Ovary (tissue), 7 donors: ENCODE measurements at regions not wholly inside any gene's neighbourhood (a gene's known extent, or its start where the extent isn't known, plus 50 kb on each side); places are given as distances from the start of the nearest gene placed in this dataset.

Experiments
- DNase-seq, 5 donors: peaks; one replicate each; pipeline ENCODE4 v3.0.0-alpha.2; 2019 to 2020
- H3K27ac ChIP-seq, 2 donors: fragments of 200-600 bp; one replicate each; pipeline versions ENCODE4 v1.5.1 to v1.8.0; 2019 to 2022
- H3K27me3 ChIP-seq: fragments of 200-600 bp; one replicate; pipeline ENCODE4 v1.8.0; 2022
- H3K36me3 ChIP-seq: fragments of 200-600 bp; sonication (generic); one replicate; pipeline ENCODE4 v1.5.1; 2019
- H3K4me1 ChIP-seq: one replicate; pipeline ENCODE4 v1.8.1; 2013; ENCODE audit warnings: mild to moderate bottlenecking, moderate library complexity; ENCODE audit not compliant: insufficient read depth
- H3K4me3 ChIP-seq: fragments of 200-600 bp; sonication (generic); one replicate; pipeline ENCODE4 v1.5.1; 2017
- H3K9me3 ChIP-seq, 2 donors: fragments of 200-600 bp in 1 of 2; sonication (generic) in 1 of 2; one replicate each; pipeline versions ENCODE4 v1.5.1 to v1.8.1; 2013 to 2019; ENCODE audit warnings: mild to moderate bottlenecking in 1 of 2, moderate library complexity in 1 of 2
- CTCF ChIP-seq, 3 donors: fragments of 450-650 bp in 2 of 3; fragments of 200-600 bp in 1 of 3; IDR thresholded peaks; one replicate each; pipeline versions ENCODE4 v1.5.1 to v1.8.0; 2016 to 2022; ENCODE audit warnings: antibody characterized with exemption in 3 of 3, mild to moderate bottlenecking in 1 of 3
- EP300 ChIP-seq: sonication (generic); formaldehyde crosslinking; IDR thresholded peaks from one replicate; pipeline ENCODE4 v1.6.1; 2017; ENCODE audit warnings: antibody characterized with exemption
- POLR2A ChIP-seq: fragments of 450-650 bp; IDR thresholded peaks from one replicate; pipeline ENCODE4 v1.6.1; 2017; ENCODE audit warnings: antibody characterized with exemption, mild to moderate bottlenecking, moderate library complexity
- WGBS, 3 donors: extraction: QIAGEN DNeasy Blood & Tissue Kit in 1 of 3; methylation state at CpG; one replicate each; pipeline versions ENCODE4 v1.1.5 to v1.1.7; 2013 to 2017; 5-methylcytosine and 5-hydroxymethylcytosine counted together
- intact Hi-C, 4 donors: fragments of 100-400 bp; cut with DNase I; formaldehyde crosslinking; loops; one replicate each; pipeline versions ENCODE4 v1.11.0 to v1.15.1; 2022 to 2023
- donor health status: DM: no; HTN: no; CAD: no; lungs with moderate emphysema.
- donor health status: DM: no; HTN: no; CAD: no.
- donor health status: Bipolar disorder and iron deficiency.
- donor health status: DM: no; HTN: no; CAD: no.
- donor health status: DM: yes; HTN: yes; CAD: no.

DNA sequence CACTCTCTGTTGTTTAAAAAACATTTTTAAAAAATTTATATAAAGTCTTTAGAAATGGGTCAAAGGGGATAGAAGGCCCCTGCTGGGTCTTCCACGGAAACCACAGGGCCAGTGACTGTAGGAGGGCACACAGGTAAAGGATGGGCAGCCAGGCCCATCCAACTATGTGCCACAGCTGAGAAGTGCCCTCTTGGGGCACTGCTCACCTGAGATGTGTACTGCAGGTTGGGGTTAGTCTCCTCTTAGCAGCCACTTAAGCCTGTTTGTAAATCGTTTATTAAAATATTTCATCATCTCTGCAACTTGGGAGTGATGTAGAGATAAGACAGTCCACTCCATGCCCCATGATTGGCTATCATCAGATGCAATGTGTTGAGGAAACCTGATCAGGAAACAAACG is 222.4 kb downstream of the DIRAS2 start:
- 41 to 60% (median 50%) methylated on average over 3 of the region's 3 CpGs for WGBS, 3 donors
- DNase-seq, result no peak
- TF ChIP-seq CTCF (IDR thresholded peaks at IDR 0.05), result no peak
- H3K36me3 ChIP-seq, result no peaks in the 10 kb centered on the region
- no peaks in the 10 kb centered on the region for H3K9me3 ChIP-seq
- H3K4me3 ChIP-seq, result no peak overlapping the region
- H3K27ac ChIP-seq, result no peak overlapping the region
- no peaks in the 10 kb centered on the region for H3K4me1 ChIP-seq
- no peaks in the 10 kb centered on the region for H3K27me3 ChIP-seq
- intact Hi-C loops, result no loop called here

DNA sequence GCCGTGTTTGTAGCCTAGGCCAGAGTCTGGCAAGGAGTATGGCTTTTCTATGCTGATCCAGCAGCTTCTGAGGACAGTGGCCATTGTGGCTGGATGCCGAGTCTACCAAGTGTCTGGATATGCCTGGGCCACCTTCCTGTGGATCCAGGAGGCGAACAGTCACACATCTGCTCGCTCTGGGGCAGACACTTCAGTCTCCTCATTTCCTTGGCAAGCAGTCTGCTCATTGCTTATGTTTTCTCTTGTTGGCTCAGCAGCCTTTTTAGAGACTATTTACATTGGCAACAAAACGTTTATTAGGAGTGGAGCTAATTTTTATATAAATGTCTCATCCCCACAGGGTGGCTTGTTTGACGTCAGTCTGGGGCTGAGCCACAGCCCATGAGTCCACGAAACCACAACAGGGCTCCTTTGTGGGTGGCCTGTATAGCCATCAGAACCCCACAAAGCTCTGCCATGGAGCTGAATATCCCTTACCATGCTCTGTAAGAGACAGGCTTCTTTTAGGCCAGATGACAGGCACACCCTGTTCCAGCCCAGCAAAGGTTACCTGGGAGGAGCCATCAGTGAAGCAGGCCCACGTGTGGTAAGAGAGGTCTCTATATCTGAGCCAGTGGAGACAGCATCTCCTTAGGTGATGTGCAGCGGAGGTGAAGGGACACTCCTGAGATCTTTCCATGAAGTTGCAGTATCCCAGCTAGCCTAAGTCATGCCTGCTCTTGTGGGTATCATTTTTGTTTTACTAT is 221.7 kb downstream of the DIRAS2 start:
- no peak overlapping the region for H3K4me3 ChIP-seq
- no peaks in the 10 kb centered on the region for H3K9me3 ChIP-seq
- no peak for DNase-seq
- 17 to 26% (median 24%) methylated on average over 9 of the region's 9 CpGs for WGBS, 3 donors
- no peaks in the 10 kb centered on the region for H3K36me3 ChIP-seq
- H3K27ac ChIP-seq, result no peak overlapping the region
- H3K4me1 ChIP-seq, result no peaks in the 10 kb centered on the region
- TF ChIP-seq CTCF (IDR thresholded peaks at IDR 0.05), result no peak
- TF ChIP-seq EP300, result no peak
- TF ChIP-seq POLR2A, result no peak
- intact Hi-C loops, result no loop called here
- no peaks in the 10 kb centered on the region for H3K27me3 ChIP-seq

DNA sequence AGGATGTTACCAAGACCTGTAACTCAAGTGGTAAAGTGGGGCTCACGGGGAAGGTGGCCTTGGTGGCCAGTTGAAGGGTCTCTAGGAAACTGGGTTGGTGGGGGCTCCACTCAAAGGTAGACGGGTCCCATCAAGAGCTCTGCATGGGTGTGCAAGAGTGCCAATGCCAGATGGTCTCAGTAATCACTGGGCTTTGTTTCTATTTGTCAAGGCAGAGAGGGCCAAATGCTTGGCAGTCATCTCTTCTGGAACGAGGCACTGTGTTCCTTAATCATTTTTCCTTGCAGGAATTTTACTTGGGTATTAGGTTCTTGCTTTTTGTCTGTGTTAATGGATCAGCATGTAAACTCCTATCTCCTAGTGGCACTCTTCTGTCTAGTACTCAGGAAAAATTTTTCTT is 220.8 kb downstream of the DIRAS2 start:
- TF ChIP-seq CTCF (IDR thresholded peaks at IDR 0.05) (no peak), EP300 (no peak)
- no peak overlapping the region for H3K27ac ChIP-seq
- WGBS, 3 donors, result 68 to 80% (median 76%) methylated on average over 3 of the region's 3 CpGs
- no peaks in the 10 kb centered on the region for H3K36me3 ChIP-seq
- intact Hi-C loops, result no loop called here
- no peaks in the 10 kb centered on the region for H3K27me3 ChIP-seq
- no peak for DNase-seq
- no peaks in the 10 kb centered on the region for H3K9me3 ChIP-seq
- H3K4me1 ChIP-seq, result no peaks in the 10 kb centered on the region
- no peak overlapping the region for H3K4me3 ChIP-seq

- H3K4me3 ChIP-seq, result no peak overlapping the region
- TF ChIP-seq CTCF (IDR thresholded peaks at IDR 0.05) (no peak), EP300 (no peak), POLR2A (no peak)
- no peaks in the 10 kb centered on the region for H3K36me3 ChIP-seq
- H3K9me3 ChIP-seq, result no peaks in the 10 kb centered on the region
- WGBS, 3 donors, result 51 to 61% (median 53%) methylated on average over 10 of the region's 10 CpGs
- no peaks in the 10 kb centered on the region for H3K27me3 ChIP-seq
- intact Hi-C loops, result no loop called here
- no peaks in the 10 kb centered on the region for H3K4me1 ChIP-seq
- no peak for DNase-seq
- no peak overlapping the region for H3K27ac ChIP-seq
These were observed 218.9 kb downstream of the DIRAS2 start for GRCh38 chr9:90423661-90424193.
